Activated CD4-positive, alpha-beta T cell treated with anti-CD3 and anti-CD28 coated beads, Interleukin-2, Interleukin-4, amounts not matched to agents 100 ng/mL and 50 ng/mL, durations not matched to agents 16 hours and 8 hours (primary cell): ENCODE measurements at regions not wholly inside any gene's neighbourhood (a gene's known extent, or its start where the extent isn't known, plus 50 kb on each side); places are given as distances from the start of the nearest gene placed in this dataset.

Experiments used
- DNase-seq: peaks from one replicate; pipeline ENCODE4 v3.0.0-alpha.2; 2020; ENCODE audit warnings: low spot score

- DNase-seq, result no peak
Measured at GRCh38 chr20:7085467-7085866, 318.0 kb downstream of the BMP2 start.

GRCh38 chr20:7087803-7088202 is 320.3 kb downstream of the BMP2 start:
- DNase-seq, result no peak

- DNase-seq, result no peak
Measured at GRCh38 chr20:7090001-7090400, 322.5 kb downstream of the BMP2 start.

- DNase-seq, result no peak
Measured at GRCh38 chr20:7090811-7091210, 323.3 kb downstream of the BMP2 start.

- DNase-seq, result no peak
Measured at GRCh38 chr20:7091655-7092054, 324.2 kb downstream of the BMP2 start.

GRCh38 chr20:7094438-7094997 is 327.0 kb downstream of the BMP2 start:
- DNase-seq, result peak; percentile 20

- DNase-seq, result no peak
Measured at GRCh38 chr20:7106910-7107309, 339.4 kb downstream of the BMP2 start.

DNA sequence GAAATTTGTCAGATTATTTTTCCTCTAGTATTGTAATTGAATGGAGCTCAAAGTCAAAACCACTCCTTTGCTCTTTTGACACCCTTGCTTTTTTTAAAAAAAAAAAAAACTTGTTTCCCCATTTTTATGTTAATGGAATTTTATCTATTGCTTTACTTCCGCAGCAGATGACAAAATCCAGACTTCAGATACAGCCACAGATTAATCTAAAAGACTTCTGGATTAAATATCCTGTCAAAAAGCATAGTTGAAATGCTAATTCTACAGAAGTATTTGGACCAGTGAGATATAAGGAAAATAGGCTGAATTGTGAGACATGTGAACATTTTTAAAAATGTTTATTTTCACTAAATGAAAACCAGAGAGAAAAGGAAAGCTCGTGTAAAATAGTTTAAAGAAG is 341.4 kb downstream of the BMP2 start:
- DNase-seq, result no peak

GRCh38 chr20:7113577-7114466 is 346.3 kb downstream of the BMP2 start:
- no peak for DNase-seq

DNA sequence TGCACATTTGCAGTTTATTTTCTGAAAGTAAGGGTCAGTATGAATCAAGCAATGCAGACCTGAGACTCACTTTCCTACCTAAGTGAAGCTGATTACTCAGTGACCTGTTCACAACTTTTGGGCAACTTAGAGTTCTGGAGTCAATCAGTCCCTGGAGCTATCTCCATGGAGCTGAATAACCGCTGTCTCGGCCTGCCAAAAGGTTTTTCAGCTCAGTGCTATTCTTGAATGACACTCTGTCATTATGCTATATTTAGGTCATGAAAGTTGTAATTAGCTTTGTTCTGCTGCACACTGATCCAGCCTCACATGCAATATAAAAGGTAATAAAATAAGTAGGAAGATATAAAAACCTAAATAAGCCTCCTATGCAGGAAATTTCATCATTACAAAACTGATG is 356.0 kb downstream of the BMP2 start:
- no peak for DNase-seq

- no peak for DNase-seq
Measured at GRCh38 chr20:7124120-7124519, 356.6 kb downstream of the BMP2 start.

GRCh38 chr20:7136886-7137285 is 369.4 kb downstream of the BMP2 start:
- DNase-seq, result no peak

DNA sequence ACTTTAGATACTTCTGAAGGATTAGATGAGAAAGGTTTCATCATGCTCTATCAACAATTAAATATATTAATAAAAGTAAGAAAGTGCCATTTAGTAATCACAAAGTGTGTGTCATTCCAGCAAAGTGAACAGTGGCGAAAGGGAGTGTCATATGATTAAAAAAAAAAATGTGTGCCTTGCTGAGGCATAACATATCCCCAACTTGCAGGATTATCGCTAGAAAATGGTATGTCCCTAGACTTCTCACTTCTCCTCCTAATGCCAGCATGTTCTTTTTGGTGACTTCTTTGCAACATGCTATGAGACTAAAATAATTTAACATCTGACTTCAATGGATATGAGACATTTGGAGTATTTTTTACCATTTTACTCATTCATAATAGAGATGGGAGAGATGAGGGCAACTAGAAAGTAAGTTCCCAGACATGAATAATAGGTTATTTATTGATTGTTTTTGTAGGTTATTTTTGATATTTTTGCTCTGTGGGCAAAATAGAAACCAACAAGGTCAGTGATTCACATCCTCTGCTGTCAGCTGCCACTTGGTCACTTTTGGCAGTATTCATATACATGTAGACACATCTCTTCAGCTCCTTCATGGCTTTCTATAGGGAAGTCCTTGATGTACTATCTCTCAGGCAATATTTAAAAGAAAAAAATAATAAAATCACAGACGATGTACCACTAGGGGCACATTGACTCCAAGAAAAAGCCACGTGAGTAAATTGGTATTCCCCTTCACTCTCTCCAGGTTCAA is 370.1 kb downstream of the BMP2 start:
- no peak for DNase-seq

- DNase-seq, result no peak
Measured at GRCh38 chr20:7144464-7144863, 377.0 kb downstream of the BMP2 start.

DNA sequence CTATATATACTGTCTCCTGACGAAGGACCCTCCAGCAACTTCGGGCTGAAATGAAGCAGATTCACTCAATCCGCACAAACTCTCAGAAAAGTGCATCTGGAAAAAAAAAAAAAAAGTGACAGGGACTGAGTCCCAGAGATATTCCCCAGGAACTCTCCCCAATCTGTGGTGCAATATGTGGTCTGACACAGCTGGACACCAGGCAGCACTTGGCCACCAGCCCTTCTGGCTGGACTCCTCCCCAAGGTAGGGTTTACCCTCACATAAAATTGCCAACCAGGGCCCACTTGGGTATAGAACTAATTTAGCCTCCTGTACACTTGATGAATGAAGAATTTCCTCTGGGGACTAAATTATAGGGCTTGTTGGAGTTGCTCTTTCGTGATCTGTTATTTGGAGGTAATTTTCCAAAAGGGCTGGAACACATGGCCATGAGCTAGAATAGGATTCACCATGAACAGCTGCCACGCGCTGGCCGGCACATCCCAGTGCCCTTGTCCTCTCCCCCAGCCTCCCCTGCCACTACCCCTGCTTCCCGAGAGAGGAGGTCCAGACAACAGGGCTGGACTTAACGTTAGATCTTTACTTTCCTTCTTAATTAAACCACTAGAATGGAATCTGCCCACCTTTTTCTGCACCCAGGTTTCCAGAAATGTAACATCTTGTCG is 379.2 kb downstream of the BMP2 start:
- no peak for DNase-seq

DNA sequence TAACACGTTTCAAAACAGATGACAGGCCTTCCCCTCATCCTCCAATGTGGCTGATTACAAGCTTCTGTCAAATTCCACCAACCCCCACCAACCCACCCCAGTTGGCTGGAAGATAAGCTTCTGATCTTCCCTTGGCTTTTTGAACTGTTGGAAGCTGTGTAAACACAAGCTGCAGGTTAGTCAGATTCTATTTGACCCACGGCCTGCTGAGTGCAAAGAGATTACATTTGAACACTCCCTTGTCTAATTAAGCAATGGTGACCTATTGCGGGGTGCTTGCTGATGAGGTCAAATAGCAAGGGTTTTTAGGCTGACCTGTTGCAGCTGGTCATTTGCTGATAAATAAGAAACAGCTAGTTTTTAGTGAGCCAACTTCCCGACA is 379.7 kb downstream of the BMP2 start:
- DNase-seq, result no peak

DNA sequence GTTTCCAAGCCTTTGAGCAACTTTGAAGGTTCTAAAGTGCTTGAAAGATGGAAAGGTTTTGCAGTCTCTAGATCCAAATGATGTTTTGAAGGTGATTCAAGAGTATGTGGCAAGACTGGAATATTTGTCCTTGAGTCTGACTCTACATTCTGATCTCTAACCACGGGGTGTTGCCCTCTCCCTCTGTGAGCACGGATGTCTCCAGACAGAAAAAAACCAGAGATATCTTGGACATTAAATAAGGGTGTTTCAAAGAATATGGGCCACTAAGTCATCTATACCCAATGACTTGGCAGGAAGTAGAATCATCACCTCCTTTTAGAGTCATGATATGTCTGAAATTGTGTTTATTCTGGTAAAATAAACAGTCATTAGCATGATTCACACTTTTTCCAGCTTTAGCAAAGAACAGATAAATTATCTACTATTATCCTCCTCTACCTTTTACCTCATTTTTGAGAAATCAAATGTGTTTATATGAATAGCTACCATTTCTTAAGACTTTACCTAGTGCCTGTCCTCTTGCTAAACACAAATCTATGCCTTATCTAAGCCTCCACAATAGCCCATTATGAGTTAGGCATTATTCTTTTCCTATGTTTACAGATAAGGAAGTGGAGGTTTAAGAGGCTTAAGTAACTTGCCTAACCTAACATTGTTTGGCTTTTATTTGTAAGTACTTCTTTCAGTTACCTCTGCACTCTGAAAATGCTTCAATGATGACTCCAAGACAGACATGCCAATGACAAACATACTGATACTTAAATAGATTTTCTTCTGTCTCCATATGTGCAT is 384.4 kb downstream of the BMP2 start:
- no peak for DNase-seq

- DNase-seq, result no peak
Measured at GRCh38 chr20:7155282-7155681, 387.8 kb downstream of the BMP2 start.

- no peak for DNase-seq
Measured at GRCh38 chr20:7155794-7156193, 388.3 kb downstream of the BMP2 start.

DNA sequence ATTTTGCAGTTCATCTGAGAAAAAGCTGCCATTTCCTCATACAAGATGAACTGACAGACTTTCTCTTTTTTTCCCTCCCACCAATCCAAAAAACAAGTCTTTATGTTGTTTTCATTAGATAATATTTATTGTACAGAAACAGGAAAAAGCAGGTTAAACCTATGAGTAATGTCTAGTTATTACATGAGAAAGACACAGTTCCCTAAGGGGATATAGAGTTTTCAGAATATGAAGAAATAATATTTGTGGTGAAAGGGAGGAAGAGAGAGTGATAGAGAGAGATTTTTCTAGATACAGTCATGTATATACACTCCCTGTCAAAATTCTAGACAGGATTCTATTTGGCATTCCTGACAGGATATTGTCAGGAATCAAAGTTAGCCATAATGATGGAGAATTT is 392.4 kb downstream of the BMP2 start:
- no peak for DNase-seq

DNA sequence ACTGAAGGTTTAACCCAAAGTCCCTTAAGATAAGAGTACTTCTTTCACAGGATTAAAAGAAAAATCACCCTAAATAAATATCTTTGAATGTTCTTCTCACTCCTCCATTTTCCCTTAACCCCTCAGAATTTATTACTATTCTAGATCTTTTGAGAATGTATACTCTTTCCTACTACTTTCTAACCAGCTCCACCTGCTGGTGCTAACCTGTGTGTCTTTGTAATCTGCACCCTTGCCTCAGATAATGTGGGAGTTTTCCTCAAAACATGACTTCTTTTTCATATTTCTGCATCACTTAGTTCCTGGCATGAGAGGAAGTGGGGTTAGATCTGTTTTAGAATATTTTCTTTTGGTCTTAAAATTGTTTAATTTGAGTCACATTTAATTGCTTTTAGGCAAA is 394.2 kb downstream of the BMP2 start:
- no peak for DNase-seq

- no peak for DNase-seq
Measured at GRCh38 chr20:7171911-7172310, 404.4 kb downstream of the BMP2 start.
